SK-N-SH (cell line): ENCODE measurements at regions not wholly inside any gene's neighbourhood (a gene's known extent, or its start where the extent isn't known, plus 50 kb on each side); places are given as distances from the start of the nearest gene placed in this dataset.

Experiments
- CTCF ChIP-seq: fragments of 200-600 bp; sonication (generic); IDR thresholded peaks from 2 replicates; pipeline ENCODE4 v1.6.1; 2017; ENCODE audit warnings: antibody characterized with exemption, mild to moderate bottlenecking, moderate library complexity
- EP300 ChIP-seq, 2 experiments: IDR thresholded peaks; 2 replicates each; pipeline versions ENCODE4 v1.4.0 to v1.6.1; 2012; ENCODE audit warnings: borderline replicate concordance in 1 of 2, low read depth in 1 of 2, low read length in 1 of 2
- JUND ChIP-seq: IDR thresholded peaks from 2 replicates; pipeline ENCODE4 v1.4.0; 2012
- POLR2AphosphoS5 ChIP-seq: IDR thresholded peaks from 2 replicates; pipeline ENCODE4 v1.6.1; 2012; ENCODE audit warnings: low read depth, low read length
- TAF1 ChIP-seq: IDR thresholded peaks from 2 replicates; pipeline ENCODE4 v1.6.1; 2012; ENCODE audit warnings: low read depth, mild to moderate bottlenecking, low read length, moderate library complexity, borderline replicate concordance

- no peak for TF ChIP-seq JUND
- no peak for TF ChIP-seq CTCF
- TF ChIP-seq TAF1 = no peak
- TF ChIP-seq EP300 (IDR thresholded peaks at IDR 0.05; ENCODE audit: borderline replicate concordance in 1 of 2, low read depth in 1 of 2, low read length in 1 of 2) = no peak
- no peak for TF ChIP-seq POLR2AphosphoS5
Observed at GRCh38 chr12:88390811-88391210, 189.5 kb downstream of the KITLG start.
